HG03457 (cell line): ENCODE measurements at regions not wholly inside any gene's neighbourhood (a gene's known extent, or its start where the extent isn't known, plus 50 kb on each side); places are given as distances from the start of the nearest gene placed in this dataset.

Experiments
- ATAC-seq: cut with Tn5 transposase; IDR thresholded peaks from one replicate; pipeline ENCODE4 v1.9.1; 2021; ENCODE audit warnings: moderate number of reproducible peaks; ENCODE audit not compliant: unreplicated experiment

- ATAC-seq = no peak
Measured at GRCh38 chr3:107323723-107324122, 53.5 kb upstream of the CCDC54 start.

- no peak for ATAC-seq
Measured at GRCh38 chr3:107325446-107325845, 51.8 kb upstream of the CCDC54 start.
